ENCODE measurements at regions not wholly inside any gene's neighbourhood (a gene's known extent, or its start where the extent isn't known, plus 50 kb on each side); places are given as distances from the start of the nearest gene placed in this dataset.

DNA sequence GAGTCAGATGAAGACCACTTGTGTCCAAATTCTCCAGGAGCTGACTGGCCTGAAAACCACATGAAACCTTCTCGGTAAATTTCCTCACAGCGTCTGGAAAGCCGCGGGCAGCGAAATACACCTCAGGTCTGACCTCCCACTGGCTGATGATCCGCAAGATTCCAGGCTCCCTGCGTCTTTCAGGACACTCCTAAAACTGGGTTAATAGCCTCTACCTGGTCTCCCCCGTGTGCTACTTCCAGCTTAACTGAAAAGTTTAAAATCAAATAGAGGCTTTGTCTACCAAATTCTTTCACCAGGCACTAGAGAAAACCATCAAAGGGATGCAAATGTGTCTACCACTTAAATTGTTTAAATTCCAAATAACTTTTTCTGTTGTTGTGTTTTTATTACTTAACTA lies 312.6 kb downstream of the DRD1 start:
- Mint-ChIP-seq H3K9me3 (peaks cover 2 to 9% (median 4%) of the 10 kb centered on the region in 5 donors), H3K36me3 (no peaks in the 10 kb centered on the region), H3K27me3 (no peaks in the 10 kb centered on the region), H3K27ac (peak overlapping the region in 1 of 8 donors; percentile 15), H3K4me1 (no peaks in the 10 kb centered on the region), H3K4me3 (no peak overlapping the region)
- DNase-seq = no peak
- Histone ChIP-seq H3K4me3 (ENCODE audit: low read length) (no peak overlapping the region), H3K27me3 (ENCODE audit: insufficient read depth, low read length, poor library complexity, severe bottlenecking) (no peaks in the 10 kb centered on the region), H3K9me3 (ENCODE audit: low read length) (no peaks in the 10 kb centered on the region), H3K27ac (ENCODE audit: low read depth, low read length) (no peak overlapping the region), H3K36me3 (ENCODE audit: insufficient read depth, low read length) (no peaks in the 10 kb centered on the region), H3K4me1 (ENCODE audit: insufficient read depth, low read length) (no peaks in the 10 kb centered on the region)
- POLR2A ChIA-PET = no interaction called here
- CTCF ChIA-PET = no interaction called here

DNA sequence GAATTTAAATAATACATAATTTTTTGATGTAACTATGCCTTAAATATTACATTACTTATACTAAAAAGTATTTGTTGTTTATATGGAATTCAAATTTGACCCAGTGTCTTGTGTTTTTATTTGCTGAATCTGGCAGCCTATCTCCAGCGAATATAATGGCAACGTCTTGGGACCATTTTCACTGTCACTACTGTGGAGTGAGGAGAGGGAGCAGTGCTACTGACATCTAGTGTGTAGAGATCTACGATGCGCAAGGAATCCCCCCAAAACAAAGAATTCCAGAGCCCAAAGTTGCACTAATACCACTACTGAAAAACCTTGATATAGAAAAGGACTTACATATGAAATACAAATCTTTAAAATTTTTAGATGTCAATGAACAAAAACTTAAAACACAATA lies 314.4 kb downstream of the DRD1 start:
- no peaks in the 10 kb centered on the region for H3K4me1 Mint-ChIP-seq
- POLR2A ChIA-PET = no interaction called here

DNA sequence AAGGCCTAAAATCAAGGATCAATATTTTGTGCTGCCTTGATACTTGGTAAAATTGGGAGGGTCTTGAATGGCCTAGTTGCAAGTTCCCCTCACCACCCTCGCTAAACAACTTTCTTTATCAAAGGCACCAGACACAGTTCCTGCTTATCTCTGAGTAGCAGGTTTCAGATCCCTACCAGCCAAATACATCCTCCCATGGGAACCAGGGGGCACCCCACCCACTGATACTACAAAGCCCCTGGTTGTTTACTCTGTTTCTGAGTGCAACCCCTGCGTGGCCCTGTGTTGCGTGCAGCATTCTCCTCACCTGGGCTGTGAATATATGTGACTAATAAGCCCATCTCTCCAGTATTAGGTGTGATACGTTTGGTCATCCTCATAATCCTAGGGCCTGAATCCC lies 314.9 kb downstream of the DRD1 start:
- no peaks in the 10 kb centered on the region for H3K4me1 Mint-ChIP-seq
- no peak overlapping the region for H3K4me3 Mint-ChIP-seq
- no peaks in the 10 kb centered on the region for H3K27me3 ChIP-seq (ENCODE audit: insufficient read depth, low read length, poor library complexity, severe bottlenecking)
- no peaks in the 10 kb centered on the region for H3K27me3 Mint-ChIP-seq
- no peak overlapping the region for H3K27ac Mint-ChIP-seq
- CTCF ChIA-PET = no interaction called here
- H3K4me3 ChIP-seq (ENCODE audit: low read length) = no peak overlapping the region
- DNase-seq = no peak
- H3K27ac ChIP-seq (ENCODE audit: low read depth, low read length) = no peak overlapping the region
- no peaks in the 10 kb centered on the region for H3K4me1 ChIP-seq (ENCODE audit: insufficient read depth, low read length)
- peaks cover 0 to 4% (median 0%) of the 10 kb centered on the region in 5 donors for H3K9me3 Mint-ChIP-seq
- POLR2A ChIA-PET = no interaction called here
- H3K36me3 ChIP-seq (ENCODE audit: insufficient read depth, low read length) = no peaks in the 10 kb centered on the region
- no peaks in the 10 kb centered on the region for H3K9me3 ChIP-seq (ENCODE audit: low read length)
- no peaks in the 10 kb centered on the region for H3K36me3 Mint-ChIP-seq

More for the DNA sequence above, 314.4 kb downstream of the DRD1 start:
- Mint-ChIP-seq H3K9me3 (peaks cover 0 to 4% (median 0%) of the 10 kb centered on the region in 5 donors), H3K27ac (no peak overlapping the region), H3K4me3 (no peak overlapping the region), H3K36me3 (no peaks in the 10 kb centered on the region), H3K27me3 (no peaks in the 10 kb centered on the region)
- DNase-seq = no peak
- Histone ChIP-seq H3K36me3 (ENCODE audit: insufficient read depth, low read length) (no peaks in the 10 kb centered on the region), H3K9me3 (ENCODE audit: low read length) (no peaks in the 10 kb centered on the region), H3K4me1 (ENCODE audit: insufficient read depth, low read length) (no peaks in the 10 kb centered on the region), H3K27me3 (ENCODE audit: insufficient read depth, low read length, poor library complexity, severe bottlenecking) (no peaks in the 10 kb centered on the region), H3K4me3 (ENCODE audit: low read length) (no peak overlapping the region), H3K27ac (ENCODE audit: low read depth, low read length) (no peak overlapping the region)
- CTCF ChIA-PET = no interaction called here

DNA sequence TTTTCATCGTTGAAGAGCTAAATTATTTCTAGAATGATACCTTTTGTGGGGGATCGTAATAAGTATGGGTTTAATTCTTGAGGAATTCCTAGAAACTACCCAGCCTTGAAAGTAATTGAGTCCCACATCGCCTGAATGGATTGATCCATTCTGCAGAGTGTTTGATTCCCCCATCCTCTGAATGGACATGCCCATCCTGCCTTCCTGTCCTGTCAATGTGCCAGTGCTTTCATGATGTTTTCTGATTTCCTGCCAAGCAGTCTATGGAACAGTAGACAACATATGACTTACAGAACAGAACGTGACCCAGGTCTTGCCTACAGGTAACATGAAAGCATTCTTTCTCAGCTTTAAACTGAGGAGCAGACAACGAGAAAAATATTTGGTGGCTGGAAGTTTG lies 319.2 kb downstream of the DRD1 start:
- no peaks in the 10 kb centered on the region for H3K4me1 Mint-ChIP-seq
- H3K4me3 ChIP-seq (ENCODE audit: low read length) = no peak overlapping the region
- H3K27me3 ChIP-seq (ENCODE audit: insufficient read depth, low read length, poor library complexity, severe bottlenecking) = peaks cover 5% of the 10 kb centered on the region
- H3K9me3 ChIP-seq (ENCODE audit: low read length) = no peaks in the 10 kb centered on the region
- no peak overlapping the region for H3K4me3 Mint-ChIP-seq
- ChIA-PET CTCF (no interaction called here), POLR2A (no interaction called here)
- H3K9me3 Mint-ChIP-seq = peaks cover 0 to 4% (median 0%) of the 10 kb centered on the region in 5 donors
- no peak overlapping the region for H3K27ac ChIP-seq (ENCODE audit: low read depth, low read length)
- peak overlapping the region in 1 of 8 donors; percentile 41 for H3K27ac Mint-ChIP-seq
- no peaks in the 10 kb centered on the region for H3K27me3 Mint-ChIP-seq
- no peaks in the 10 kb centered on the region for H3K4me1 ChIP-seq (ENCODE audit: insufficient read depth, low read length)
- H3K36me3 ChIP-seq (ENCODE audit: insufficient read depth, low read length) = no peaks in the 10 kb centered on the region
- DNase-seq = no peak
- H3K36me3 Mint-ChIP-seq = no peaks in the 10 kb centered on the region

DNA sequence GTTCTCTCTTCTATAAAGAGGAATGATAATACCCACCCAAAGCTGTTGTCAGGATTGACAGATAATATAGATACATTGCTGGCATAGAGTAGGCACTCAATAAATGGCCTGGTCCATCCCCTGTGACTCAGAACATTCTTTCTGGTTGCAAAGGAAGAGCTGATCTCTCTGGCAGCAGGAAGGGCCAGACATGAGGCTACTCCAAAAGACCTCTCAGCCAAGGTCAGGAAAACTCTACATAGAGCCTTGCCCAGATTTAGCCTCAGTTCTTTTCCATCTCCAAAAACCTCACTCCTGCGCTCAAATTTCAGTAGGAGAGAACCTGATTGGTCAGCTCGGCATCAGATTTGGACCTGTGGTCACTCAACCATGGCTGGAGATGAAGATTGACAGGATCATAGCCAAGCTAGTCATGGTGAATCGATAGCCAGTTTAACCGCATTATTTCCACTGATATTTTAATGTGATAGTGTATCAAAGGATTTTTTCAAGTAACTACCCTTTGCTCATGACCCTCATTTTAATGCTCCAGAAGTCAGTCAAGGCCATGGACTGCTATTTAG lies 319.6 kb downstream of the DRD1 start:
- no peak for DNase-seq
- no peaks in the 10 kb centered on the region for H3K9me3 ChIP-seq (ENCODE audit: low read length)
- H3K9me3 Mint-ChIP-seq = peaks cover 0 to 4% (median 0%) of the 10 kb centered on the region in 5 donors
- H3K4me3 Mint-ChIP-seq = no peak overlapping the region
- H3K4me3 ChIP-seq (ENCODE audit: low read length) = no peak overlapping the region
- no peak overlapping the region for H3K27ac ChIP-seq (ENCODE audit: low read depth, low read length)
- no peaks in the 10 kb centered on the region for H3K4me1 Mint-ChIP-seq
- peak overlapping the region in 1 of 8 donors; percentile 41 for H3K27ac Mint-ChIP-seq
- CTCF ChIA-PET = no interaction called here
- H3K36me3 ChIP-seq (ENCODE audit: insufficient read depth, low read length) = no peaks in the 10 kb centered on the region
- H3K27me3 Mint-ChIP-seq = no peaks in the 10 kb centered on the region
- H3K36me3 Mint-ChIP-seq = no peaks in the 10 kb centered on the region
- POLR2A ChIA-PET = no interaction called here
- H3K27me3 ChIP-seq (ENCODE audit: insufficient read depth, low read length, poor library complexity, severe bottlenecking) = peaks cover 5% of the 10 kb centered on the region
- H3K4me1 ChIP-seq (ENCODE audit: insufficient read depth, low read length) = no peaks in the 10 kb centered on the region

DNA sequence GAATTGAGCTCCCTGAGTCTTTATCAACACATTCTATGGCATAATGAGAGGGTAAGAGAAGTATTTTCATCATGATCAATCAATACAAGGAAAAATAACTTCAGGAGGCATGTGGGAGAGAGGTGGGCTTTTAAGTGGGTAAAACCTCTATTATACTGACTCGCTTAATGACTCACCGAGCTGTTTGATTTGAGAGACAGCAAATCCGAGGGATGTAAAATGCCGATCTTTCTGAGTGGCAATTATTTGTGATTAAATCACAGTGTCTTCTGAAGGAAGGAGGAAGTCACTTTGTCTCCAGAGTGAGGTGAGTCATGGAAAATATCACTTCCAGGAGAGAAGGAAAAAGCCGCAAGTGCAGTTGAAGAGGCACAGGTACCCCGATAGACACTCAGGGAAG lies 320.4 kb downstream of the DRD1 start:
- peaks cover 0 to 4% (median 0%) of the 10 kb centered on the region in 5 donors for H3K9me3 Mint-ChIP-seq
- H3K27me3 Mint-ChIP-seq = peaks cover 0 to 3% of the 10 kb centered on the region in 2 donors
- H3K27ac Mint-ChIP-seq = no peak overlapping the region
- H3K36me3 Mint-ChIP-seq = no peaks in the 10 kb centered on the region
- no peak overlapping the region for H3K4me3 Mint-ChIP-seq
- Histone ChIP-seq H3K9me3 (ENCODE audit: low read length) (no peaks in the 10 kb centered on the region), H3K36me3 (ENCODE audit: insufficient read depth, low read length) (no peaks in the 10 kb centered on the region), H3K27me3 (ENCODE audit: insufficient read depth, low read length, poor library complexity, severe bottlenecking) (peaks cover 5% of the 10 kb centered on the region), H3K27ac (ENCODE audit: low read depth, low read length) (no peak overlapping the region), H3K4me3 (ENCODE audit: low read length) (no peak overlapping the region), H3K4me1 (ENCODE audit: insufficient read depth, low read length) (no peaks in the 10 kb centered on the region)
- no peaks in the 10 kb centered on the region for H3K4me1 Mint-ChIP-seq
- ChIA-PET CTCF (no interaction called here), POLR2A (no interaction called here)
- DNase-seq = no peak

DNA sequence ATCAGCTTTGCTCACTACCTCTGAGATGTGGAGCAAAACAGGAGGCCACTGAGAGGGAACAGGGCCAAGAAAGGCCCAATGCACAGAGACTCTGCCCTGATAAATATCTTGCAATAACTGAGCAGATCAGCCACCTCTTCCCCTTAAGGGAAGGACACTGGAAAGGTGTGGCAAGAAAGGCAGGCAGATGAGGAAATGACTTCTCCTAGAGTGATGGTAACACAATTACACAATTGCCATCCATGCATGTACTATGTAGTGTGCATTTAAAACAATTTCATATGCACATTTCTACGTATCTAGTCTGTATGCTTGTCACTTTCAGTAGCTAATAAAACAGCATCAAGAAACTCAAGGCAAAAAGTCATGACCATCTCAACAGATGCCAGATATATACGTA lies 322.5 kb downstream of the DRD1 start:
- Histone ChIP-seq H3K4me3 (ENCODE audit: low read length) (no peak overlapping the region), H3K27ac (ENCODE audit: low read depth, low read length) (no peak overlapping the region), H3K4me1 (ENCODE audit: insufficient read depth, low read length) (no peaks in the 10 kb centered on the region), H3K9me3 (ENCODE audit: low read length) (no peaks in the 10 kb centered on the region), H3K27me3 (ENCODE audit: insufficient read depth, low read length, poor library complexity, severe bottlenecking) (peaks cover 5% of the 10 kb centered on the region), H3K36me3 (ENCODE audit: insufficient read depth, low read length) (no peaks in the 10 kb centered on the region)
- CTCF ChIA-PET = no interaction called here
- no peak overlapping the region for H3K27ac Mint-ChIP-seq
- H3K4me3 Mint-ChIP-seq = no peak overlapping the region
- no peak for DNase-seq
- H3K4me1 Mint-ChIP-seq = no peaks in the 10 kb centered on the region
- peaks cover 5 to 12% of the 10 kb centered on the region in 2 donors for H3K27me3 Mint-ChIP-seq
- peaks cover 0 to 2% (median 0%) of the 10 kb centered on the region in 5 donors for H3K9me3 Mint-ChIP-seq
- H3K36me3 Mint-ChIP-seq = no peaks in the 10 kb centered on the region
- POLR2A ChIA-PET = no interaction called here

DNA sequence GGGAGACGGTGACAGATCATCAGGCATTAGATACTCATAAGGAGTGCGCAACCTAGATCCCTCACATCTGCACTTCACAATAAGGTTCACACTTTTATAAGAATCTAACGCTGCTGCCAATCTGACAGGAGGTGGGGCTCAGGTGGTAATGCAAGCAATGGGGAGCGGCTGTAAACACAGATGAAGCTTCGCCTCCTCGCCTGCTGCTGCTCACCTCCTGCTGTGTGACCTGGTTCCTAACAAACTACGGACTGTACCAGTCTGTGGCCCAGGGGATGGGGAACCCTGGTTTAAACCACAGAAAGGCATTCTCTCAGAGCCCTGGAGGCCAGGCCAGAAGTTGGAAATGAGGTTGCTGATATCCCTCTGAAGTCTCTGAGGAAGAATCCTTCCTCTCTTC lies 323.6 kb downstream of the DRD1 start:
- Mint-ChIP-seq H3K27me3 (peaks cover 5 to 12% of the 10 kb centered on the region in 2 donors), H3K27ac (no peak overlapping the region), H3K4me1 (no peaks in the 10 kb centered on the region), H3K36me3 (no peaks in the 10 kb centered on the region), H3K4me3 (no peak overlapping the region), H3K9me3 (peaks cover 0 to 2% (median 0%) of the 10 kb centered on the region in 5 donors)
- POLR2A ChIA-PET = no interaction called here
- Histone ChIP-seq H3K4me3 (ENCODE audit: low read length) (no peak overlapping the region), H3K27me3 (ENCODE audit: insufficient read depth, low read length, poor library complexity, severe bottlenecking) (peaks cover 5% of the 10 kb centered on the region), H3K36me3 (ENCODE audit: insufficient read depth, low read length) (no peaks in the 10 kb centered on the region), H3K27ac (ENCODE audit: low read depth, low read length) (no peak overlapping the region), H3K4me1 (ENCODE audit: insufficient read depth, low read length) (no peaks in the 10 kb centered on the region), H3K9me3 (ENCODE audit: low read length) (no peaks in the 10 kb centered on the region)
- CTCF ChIA-PET = no interaction called here
- DNase-seq = no peak
